ENCODE measurements at regions not wholly inside any gene's neighbourhood (a gene's known extent, or its start where the extent isn't known, plus 50 kb on each side); places are given as distances from the start of the nearest gene placed in this dataset.
"Not testable (repeated sequence)": the region's sequence is repeated elsewhere in the genome, so short reads cannot be mapped to it uniquely, and the experiment has no call there.

- CTCF ChIA-PET, result interaction anchor here (0.6 kb wide), 1 partner anchor 142 kb away, joined by 4 read pairs; no protein-coding TSS in a partner anchor
- POLR2A ChIA-PET (ENCODE audit: low non-redundant PET), result no interaction called here
- DNase-seq (ENCODE audit: low spot score), result no peak
These were observed 409.1 kb downstream of the CPS1 start for GRCh38 chr2:210965472-210965871.

GRCh38 chr2:210966330-210966729, 409.9 kb downstream of the CPS1 start:
- CTCF ChIA-PET, result interaction anchor here (0.6 kb wide), 1 partner anchor 53 kb away, joined by 3 read pairs; no protein-coding TSS in a partner anchor
- POLR2A ChIA-PET (ENCODE audit: low non-redundant PET), result no interaction called here
- no peak overlapping the region for H3K27ac ChIP-seq
- TF ChIP-seq, protein P1, sequence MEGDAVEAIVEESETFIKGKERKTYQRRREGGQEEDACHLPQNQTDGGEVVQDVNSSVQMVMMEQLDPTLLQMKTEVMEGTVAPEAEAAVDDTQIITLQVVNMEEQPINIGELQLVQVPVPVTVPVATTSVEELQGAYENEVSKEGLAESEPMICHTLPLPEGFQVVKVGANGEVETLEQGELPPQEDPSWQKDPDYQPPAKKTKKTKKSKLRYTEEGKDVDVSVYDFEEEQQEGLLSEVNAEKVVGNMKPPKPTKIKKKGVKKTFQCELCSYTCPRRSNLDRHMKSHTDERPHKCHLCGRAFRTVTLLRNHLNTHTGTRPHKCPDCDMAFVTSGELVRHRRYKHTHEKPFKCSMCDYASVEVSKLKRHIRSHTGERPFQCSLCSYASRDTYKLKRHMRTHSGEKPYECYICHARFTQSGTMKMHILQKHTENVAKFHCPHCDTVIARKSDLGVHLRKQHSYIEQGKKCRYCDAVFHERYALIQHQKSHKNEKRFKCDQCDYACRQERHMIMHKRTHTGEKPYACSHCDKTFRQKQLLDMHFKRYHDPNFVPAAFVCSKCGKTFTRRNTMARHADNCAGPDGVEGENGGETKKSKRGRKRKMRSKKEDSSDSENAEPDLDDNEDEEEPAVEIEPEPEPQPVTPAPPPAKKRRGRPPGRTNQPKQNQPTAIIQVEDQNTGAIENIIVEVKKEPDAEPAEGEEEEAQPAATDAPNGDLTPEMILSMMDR (conservative IDR thresholded peaks at IDR 0.05; ENCODE audit: low read depth), result no peak
- no peak for DNase-seq (ENCODE audit: low spot score)

More at GRCh38 chr2:210965472-210965871, 409.1 kb downstream of the CPS1 start:
- TF ChIP-seq, protein P1 (conservative IDR thresholded peaks at IDR 0.05; ENCODE audit: low read depth), result no peak
- H3K27ac ChIP-seq, result no peak overlapping the region

DNA sequence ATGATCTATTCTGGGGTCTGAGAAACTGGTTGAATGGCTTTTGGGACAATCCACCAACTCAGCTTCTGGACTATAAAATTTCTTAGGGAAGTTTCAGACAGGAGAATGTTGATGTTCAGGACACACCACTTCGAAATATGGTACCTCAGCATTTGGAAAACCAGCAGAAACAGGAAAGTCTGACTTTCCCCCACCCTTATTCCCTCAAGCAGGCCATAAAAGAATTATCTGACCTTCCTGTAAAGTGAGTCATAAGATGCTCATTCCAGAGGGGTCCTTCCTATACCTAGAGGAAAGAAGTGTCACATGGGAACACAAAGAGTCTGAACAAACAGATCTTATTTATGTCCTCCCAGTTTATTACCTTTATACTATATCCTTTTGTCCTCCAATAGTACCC, 415.0 kb downstream of the CPS1 start:
- no peak for DNase-seq (ENCODE audit: low spot score)

DNA sequence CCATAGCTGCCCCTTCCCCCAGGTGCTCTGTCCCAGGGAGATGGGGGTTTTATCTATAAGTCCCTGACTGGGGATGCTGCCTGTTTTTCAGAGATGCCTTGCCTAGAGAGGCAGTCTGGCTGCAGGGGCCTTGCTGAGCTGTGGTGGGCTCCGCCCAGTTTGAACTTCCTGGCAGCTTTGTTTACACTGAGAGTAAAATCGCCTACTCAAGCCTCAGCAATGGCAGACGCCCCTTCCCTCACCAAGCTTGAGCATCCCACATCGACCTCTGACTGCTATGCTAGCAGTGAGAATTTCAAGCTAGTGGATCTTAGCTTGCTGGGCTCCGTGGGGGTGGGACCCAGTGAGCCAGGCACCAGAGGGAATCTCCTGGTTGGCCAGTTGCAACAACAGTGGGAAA, 430.4 kb downstream of the CPS1 start:
- H3K27ac ChIP-seq; DNase-seq (ENCODE audit: low spot score); CTCF ChIA-PET; POLR2A ChIA-PET (ENCODE audit: low non-redundant PET): not testable (repeated sequence)

More for the DNA sequence above, 415.0 kb downstream of the CPS1 start:
- POLR2A ChIA-PET (ENCODE audit: low non-redundant PET), result no interaction called here
- CTCF ChIA-PET, result no interaction called here
- H3K27ac ChIP-seq, result no peak overlapping the region
- TF ChIP-seq, protein P1 (conservative IDR thresholded peaks at IDR 0.05; ENCODE audit: low read depth), result no peak

GRCh38 chr2:210991107-210991506, 434.7 kb downstream of the CPS1 start:
- no peak for DNase-seq (ENCODE audit: low spot score)
- TF ChIP-seq, protein P1 (conservative IDR thresholded peaks at IDR 0.05; ENCODE audit: low read depth), result no peak
- CTCF ChIA-PET, result no interaction called here
- no peak overlapping the region for H3K27ac ChIP-seq
- POLR2A ChIA-PET (ENCODE audit: low non-redundant PET), result no interaction called here

DNA sequence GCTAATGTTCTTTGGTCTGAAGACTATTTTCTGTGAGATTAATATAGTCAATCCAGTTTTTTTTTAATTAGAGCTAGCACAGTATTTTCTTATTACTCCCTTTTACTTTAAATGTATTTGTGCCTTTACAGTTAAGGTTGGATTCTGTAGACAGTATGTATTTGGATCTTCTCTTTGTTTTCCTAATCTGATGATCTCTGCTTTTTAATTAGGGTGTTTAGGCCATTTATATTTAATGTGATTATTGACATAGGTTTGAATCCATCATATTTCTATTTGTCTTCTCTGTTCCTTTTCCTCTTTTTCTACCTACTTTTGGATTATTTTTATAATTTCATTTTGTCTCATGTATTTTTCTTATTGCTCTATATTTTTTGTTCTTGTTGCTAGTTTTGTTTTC, 437.7 kb downstream of the CPS1 start:
- CTCF ChIA-PET, result no interaction called here
- POLR2A ChIA-PET (ENCODE audit: low non-redundant PET), result no interaction called here

GRCh38 chr2:210997373-210997772, 441.0 kb downstream of the CPS1 start:
- no peak overlapping the region for H3K27ac ChIP-seq
- DNase-seq (ENCODE audit: low spot score), result no peak
- POLR2A ChIA-PET (ENCODE audit: low non-redundant PET), result no interaction called here

More for the DNA sequence above, 437.7 kb downstream of the CPS1 start:
- H3K27ac ChIP-seq, result no peak overlapping the region
- no peak for DNase-seq (ENCODE audit: low spot score)
- TF ChIP-seq, protein P1 (conservative IDR thresholded peaks at IDR 0.05; ENCODE audit: low read depth), result no peak

More at GRCh38 chr2:210997373-210997772, 441.0 kb downstream of the CPS1 start:
- TF ChIP-seq, protein P1 (conservative IDR thresholded peaks at IDR 0.05; ENCODE audit: low read depth), result no peak
- CTCF ChIA-PET, result no interaction called here

Data from RWPE1 (cell line).